ENCODE measurements at regions not wholly inside any gene's neighbourhood (a gene's known extent, or its start where the extent isn't known, plus 50 kb on each side); places are given as distances from the start of the nearest gene placed in this dataset.

GRCh38 chr14:106876711-106877110 is 1350.3 kb downstream of the TMEM121 start:
- Histone ChIP-seq H3K4me1 (ENCODE audit: insufficient read depth, insufficient read length) (no peaks in the 10 kb centered on the region), H3K9me3 (ENCODE audit: insufficient read depth, low read length) (peaks cover 15% of the 10 kb centered on the region; the same call in 1 of the 2 replicates)

DNA sequence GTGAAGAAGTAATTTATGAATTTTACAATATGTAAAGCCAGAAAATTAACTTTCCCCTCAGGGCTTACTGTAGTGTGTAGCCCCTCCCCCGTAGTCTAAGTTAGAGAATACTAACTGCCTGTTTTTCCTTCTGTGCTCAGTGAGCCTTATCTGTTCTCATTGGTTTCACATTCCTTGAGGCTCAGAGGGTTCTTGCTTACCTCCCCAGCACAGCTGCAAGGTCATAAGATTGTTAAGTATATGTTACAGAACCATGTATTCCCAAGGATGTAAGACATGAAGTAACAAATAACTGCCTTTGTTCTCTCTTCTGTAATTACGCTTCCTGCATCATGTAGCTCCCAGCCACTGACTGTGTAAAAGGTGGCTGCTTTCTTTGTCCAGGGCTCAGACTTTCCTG is 1351.1 kb downstream of the TMEM121 start:
- H3K27me3 ChIP-seq (ENCODE audit: insufficient read depth, insufficient read length): no peaks in the 10 kb centered on the region
- H3K9me3 ChIP-seq (ENCODE audit: insufficient read depth, low read length): peaks cover 15% of the 10 kb centered on the region; the same call in 1 of the 2 replicates
- H3K36me3 ChIP-seq (ENCODE audit: insufficient read depth, insufficient read length, low read length): no peaks in the 10 kb centered on the region
- no peak for DNase-seq (ENCODE audit: low read depth, low spot score)
- no peak overlapping the region for H3K9ac ChIP-seq (ENCODE audit: insufficient read length, low read depth)
- no peaks in the 10 kb centered on the region for H3K4me1 ChIP-seq (ENCODE audit: insufficient read depth, insufficient read length)
- no peak for TF ChIP-seq ZNF274 (IDR thresholded peaks at IDR 0.05; ENCODE audit: low read depth, low read length)
- TF ChIP-seq SUZ12 (IDR thresholded peaks at IDR 0.05; ENCODE audit: extremely low read depth, insufficient read depth, insufficient read length): no peak
- no peak for TF ChIP-seq YY1 (IDR thresholded peaks at IDR 0.05; ENCODE audit: insufficient read depth, insufficient read length)
- H3K4me3 ChIP-seq (ENCODE audit: insufficient read length, low read depth): no peak overlapping the region

More at GRCh38 chr14:106876711-106877110, 1350.3 kb downstream of the TMEM121 start:
- Histone ChIP-seq H3K36me3 (ENCODE audit: insufficient read depth, insufficient read length, low read length) (no peaks in the 10 kb centered on the region), H3K9ac (ENCODE audit: insufficient read length, low read depth) (no peak overlapping the region), H3K4me3 (ENCODE audit: insufficient read length, low read depth) (no peak overlapping the region), H3K27me3 (ENCODE audit: insufficient read depth, insufficient read length) (no peaks in the 10 kb centered on the region)
- no peak for DNase-seq (ENCODE audit: low read depth, low spot score)
- no peak for TF ChIP-seq SUZ12 (IDR thresholded peaks at IDR 0.05; ENCODE audit: extremely low read depth, insufficient read depth, insufficient read length)
- no peak for TF ChIP-seq ZNF274 (IDR thresholded peaks at IDR 0.05; ENCODE audit: low read depth, low read length)
- no peak for TF ChIP-seq YY1 (IDR thresholded peaks at IDR 0.05; ENCODE audit: insufficient read depth, insufficient read length)

DNA sequence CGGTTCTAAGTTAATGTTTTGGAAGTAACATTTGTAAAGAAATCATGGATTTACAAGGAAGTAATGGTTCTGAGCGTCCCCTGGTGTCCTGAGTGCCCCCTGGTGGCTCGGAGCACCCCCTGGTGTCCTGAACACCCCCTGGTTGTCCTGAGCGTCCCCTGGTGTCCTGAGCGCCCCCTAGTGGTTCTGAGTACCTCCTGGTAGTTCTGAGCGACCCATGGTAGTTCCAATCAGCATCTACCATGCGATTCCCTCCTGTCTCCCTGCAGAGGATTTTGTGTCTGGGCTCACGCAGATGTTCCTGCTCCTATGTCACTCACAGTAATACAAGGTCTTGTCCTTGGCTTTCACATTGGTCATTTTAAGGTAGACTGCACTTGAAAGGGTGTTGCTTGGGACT is 1352.9 kb downstream of the TMEM121 start:
- H3K27me3 ChIP-seq (ENCODE audit: insufficient read depth, insufficient read length): no peaks in the 10 kb centered on the region
- H3K9ac ChIP-seq (ENCODE audit: insufficient read length, low read depth): no peak overlapping the region
- no peak for DNase-seq (ENCODE audit: low read depth, low spot score)
- TF ChIP-seq SUZ12 (IDR thresholded peaks at IDR 0.05; ENCODE audit: extremely low read depth, insufficient read depth, insufficient read length): no peak
- no peak for TF ChIP-seq YY1 (IDR thresholded peaks at IDR 0.05; ENCODE audit: insufficient read depth, insufficient read length)
- TF ChIP-seq ZNF274 (IDR thresholded peaks at IDR 0.05; ENCODE audit: low read depth, low read length): no peak
- peaks cover 22% of the 10 kb centered on the region; the same call in 1 of the 2 replicates for H3K9me3 ChIP-seq (ENCODE audit: insufficient read depth, low read length)
- no peak overlapping the region for H3K4me3 ChIP-seq (ENCODE audit: insufficient read length, low read depth)
- H3K4me1 ChIP-seq (ENCODE audit: insufficient read depth, insufficient read length): no peaks in the 10 kb centered on the region
- no peaks in the 10 kb centered on the region for H3K36me3 ChIP-seq (ENCODE audit: insufficient read depth, insufficient read length, low read length)

GRCh38 chr14:106883218-106883692 is 1356.9 kb downstream of the TMEM121 start:
- H3K36me3 ChIP-seq (ENCODE audit: insufficient read depth, insufficient read length, low read length): no peaks in the 10 kb centered on the region
- no peak overlapping the region for H3K4me3 ChIP-seq (ENCODE audit: insufficient read length, low read depth)
- H3K9ac ChIP-seq (ENCODE audit: insufficient read length, low read depth): no peak overlapping the region
- H3K27me3 ChIP-seq (ENCODE audit: insufficient read depth, insufficient read length): no peaks in the 10 kb centered on the region
- no peaks in the 10 kb centered on the region for H3K4me1 ChIP-seq (ENCODE audit: insufficient read depth, insufficient read length)
- peaks cover 22% of the 10 kb centered on the region; the same call in 1 of the 2 replicates for H3K9me3 ChIP-seq (ENCODE audit: insufficient read depth, low read length)
- no peak for DNase-seq (ENCODE audit: low read depth, low spot score)
- TF ChIP-seq ZNF274 (IDR thresholded peaks at IDR 0.05; ENCODE audit: low read depth, low read length): no peak
- TF ChIP-seq YY1 (IDR thresholded peaks at IDR 0.05; ENCODE audit: insufficient read depth, insufficient read length): no peak
- no peak for TF ChIP-seq SUZ12 (IDR thresholded peaks at IDR 0.05; ENCODE audit: extremely low read depth, insufficient read depth, insufficient read length)

Data from NT2/D1 (cell line).